OCI-LY3 (cell line): ENCODE measurements at regions not wholly inside any gene's neighbourhood (a gene's known extent, or its start where the extent isn't known, plus 50 kb on each side); places are given as distances from the start of the nearest gene placed in this dataset.

Source experiments
- EZH2phosphoT487 ChIP-seq: fragments of 200-600 bp; shearing (Covaris generic); IDR thresholded peaks from 2 replicates; pipeline ENCODE4 v1.6.1; 2018; ENCODE audit warnings: antibody characterized with exemption, mixed run types, low read depth
- TF ChIP-seq, protein P1 (sequence below): fragments of 200-600, 300-600 bp; sonication (generic); IDR thresholded peaks from 2 replicates; pipeline ENCODE4 v1.5.1; 2014; ENCODE audit warnings: antibody characterized with exemption, low read length, low read depth

DNA sequence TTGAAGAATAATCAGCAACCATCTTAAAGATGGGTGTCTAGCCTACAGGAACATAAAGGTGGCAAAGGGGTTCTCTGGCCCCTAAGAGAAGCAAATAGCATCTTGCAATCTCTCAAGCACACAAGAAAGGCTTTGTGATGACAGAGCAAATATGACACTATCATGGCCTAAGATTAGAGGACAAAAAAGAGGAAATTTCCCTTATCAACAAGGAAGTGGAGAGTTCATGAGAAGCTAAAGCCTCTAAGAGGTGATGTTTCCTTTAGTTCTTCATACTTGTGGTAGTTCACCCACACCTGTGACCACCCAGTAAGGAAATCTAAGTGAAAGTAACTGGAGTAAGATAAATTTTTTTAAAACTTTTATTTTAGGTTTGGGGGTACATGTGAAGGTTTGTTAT, 88.4 kb downstream of the OLIG3 start:
- TF ChIP-seq, protein P1, sequence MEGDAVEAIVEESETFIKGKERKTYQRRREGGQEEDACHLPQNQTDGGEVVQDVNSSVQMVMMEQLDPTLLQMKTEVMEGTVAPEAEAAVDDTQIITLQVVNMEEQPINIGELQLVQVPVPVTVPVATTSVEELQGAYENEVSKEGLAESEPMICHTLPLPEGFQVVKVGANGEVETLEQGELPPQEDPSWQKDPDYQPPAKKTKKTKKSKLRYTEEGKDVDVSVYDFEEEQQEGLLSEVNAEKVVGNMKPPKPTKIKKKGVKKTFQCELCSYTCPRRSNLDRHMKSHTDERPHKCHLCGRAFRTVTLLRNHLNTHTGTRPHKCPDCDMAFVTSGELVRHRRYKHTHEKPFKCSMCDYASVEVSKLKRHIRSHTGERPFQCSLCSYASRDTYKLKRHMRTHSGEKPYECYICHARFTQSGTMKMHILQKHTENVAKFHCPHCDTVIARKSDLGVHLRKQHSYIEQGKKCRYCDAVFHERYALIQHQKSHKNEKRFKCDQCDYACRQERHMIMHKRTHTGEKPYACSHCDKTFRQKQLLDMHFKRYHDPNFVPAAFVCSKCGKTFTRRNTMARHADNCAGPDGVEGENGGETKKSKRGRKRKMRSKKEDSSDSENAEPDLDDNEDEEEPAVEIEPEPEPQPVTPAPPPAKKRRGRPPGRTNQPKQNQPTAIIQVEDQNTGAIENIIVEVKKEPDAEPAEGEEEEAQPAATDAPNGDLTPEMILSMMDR = no peak
- no peak for TF ChIP-seq EZH2phosphoT487
